ENCODE measurements at regions not wholly inside any gene's neighbourhood (a gene's known extent, or its start where the extent isn't known, plus 50 kb on each side); places are given as distances from the start of the nearest gene placed in this dataset.

GRCh38 chr6:106735136-106735633 is 105.8 kb downstream of the QRSL1 start:
- TF ChIP-seq CTCF (IDR thresholded peaks at IDR 0.05) (no peak), POLR2AphosphoS5 (IDR thresholded peaks at IDR 0.05; ENCODE audit: insufficient read depth in 1 of 2, low read depth in 1 of 2) (no peak), POLR2A (IDR thresholded peaks at IDR 0.05) (no peak)
